ENCODE measurements at regions not wholly inside any gene's neighbourhood (a gene's known extent, or its start where the extent isn't known, plus 50 kb on each side); places are given as distances from the start of the nearest gene placed in this dataset.

GRCh38 chr7:84510505-84510904 is 315.9 kb upstream of the SEMA3A start:
- no peak for TF ChIP-seq EZH2phosphoT487 (IDR thresholded peaks at IDR 0.05; ENCODE audit: low read depth)
- no peak for TF ChIP-seq CTCF (IDR thresholded peaks at IDR 0.05; ENCODE audit: low read depth, low read length)

All from OCI-LY3 (cell line).